Osteoblast (primary cell): ENCODE measurements at regions not wholly inside any gene's neighbourhood (a gene's known extent, or its start where the extent isn't known, plus 50 kb on each side); places are given as distances from the start of the nearest gene placed in this dataset.

ENCODE experiments used
- DNase-seq: peaks from one replicate; pipeline ENCODE4 v3.0.0; 2011; ENCODE audit warnings: low spot score, mixed read lengths; ENCODE audit not compliant: insufficient read length; ENCODE audit errors: missing footprints
- H2AFZ ChIP-seq: 2 replicates; pipeline ENCODE4 v1.6.0; 2011; ENCODE audit warnings: mild to moderate bottlenecking, low read length
- H3K27ac ChIP-seq: 2 replicates; pipeline ENCODE4 v1.5.1; 2011; ENCODE audit warnings: mild to moderate bottlenecking, low read depth, low read length, moderate library complexity
- H3K27me3 ChIP-seq: 2 replicates; pipeline ENCODE4 v1.6.0; 2012; ENCODE audit warnings: mild to moderate bottlenecking, control low read depth, inconsistent platforms, low read length, moderate library complexity; ENCODE audit not compliant: insufficient read depth
- H3K36me3 ChIP-seq: 2 replicates; pipeline ENCODE4 v1.5.1; 2011; ENCODE audit warnings: mild to moderate bottlenecking, low read length, control low read depth, moderate library complexity; ENCODE audit not compliant: insufficient read depth
- H3K4me1 ChIP-seq: 2 replicates; pipeline ENCODE4 v1.5.1; 2011; ENCODE audit warnings: mild to moderate bottlenecking, low read length, control low read depth, moderate library complexity; ENCODE audit not compliant: insufficient read depth
- H3K4me2 ChIP-seq: 2 replicates; pipeline ENCODE4 v1.6.0; 2011; ENCODE audit warnings: mild to moderate bottlenecking, low read length; ENCODE audit not compliant: insufficient read depth
- H3K4me3 ChIP-seq: fragments of 200-600 bp; sonication (generic); 3 replicates; pipeline ENCODE4 v1.5.1; 2012; ENCODE audit warnings: mild to moderate bottlenecking, low read length, inconsistent platforms; ENCODE audit not compliant: insufficient read depth
- H3K79me2 ChIP-seq: 2 replicates; pipeline ENCODE4 v1.6.0; 2012; ENCODE audit warnings: mild to moderate bottlenecking, low read length, control low read depth, inconsistent platforms; ENCODE audit not compliant: insufficient read depth
- H3K9me3 ChIP-seq: 2 replicates; pipeline ENCODE4 v1.5.1; 2011; ENCODE audit warnings: low read depth, low read length, control low read depth
- H4K20me1 ChIP-seq: 2 replicates; pipeline ENCODE4 v1.6.0; 2012; ENCODE audit warnings: mild to moderate bottlenecking, low read length, control low read depth; ENCODE audit not compliant: insufficient read depth
- CTCF ChIP-seq: IDR thresholded peaks from 2 replicates; pipeline ENCODE4 v1.5.1; 2011; ENCODE audit warnings: mild to moderate bottlenecking, low read depth, low read length, moderate library complexity; ENCODE audit errors: extremely low read depth

DNA sequence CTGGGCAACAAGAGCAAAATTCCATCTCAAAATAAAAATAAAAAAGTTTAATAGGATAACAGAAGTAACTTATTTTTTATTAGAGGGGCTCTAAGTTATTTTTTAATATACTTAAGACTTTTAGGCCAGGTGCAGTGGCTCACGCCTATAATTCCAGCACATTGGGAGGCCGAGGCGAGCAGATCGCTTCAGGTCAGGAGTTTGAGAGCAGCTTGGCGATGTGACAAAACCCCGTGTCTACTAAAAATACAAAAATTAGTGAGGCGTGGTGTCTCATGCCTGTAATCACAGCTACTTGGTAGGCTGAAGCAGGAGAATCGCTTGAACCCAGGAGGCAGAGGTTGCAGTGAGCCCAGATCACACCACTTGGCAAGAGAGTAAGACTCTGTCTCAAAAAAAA is 180.5 kb upstream of the NR5A2 start:
- H3K4me3 ChIP-seq, result no peak overlapping the region
- no peaks in the 10 kb centered on the region for H3K79me2 ChIP-seq
- no peak for DNase-seq
- no peaks in the 10 kb centered on the region for H3K27me3 ChIP-seq
- no peaks in the 10 kb centered on the region for H3K4me1 ChIP-seq
- H4K20me1 ChIP-seq, result no peaks in the 10 kb centered on the region
- no peak overlapping the region for H3K27ac ChIP-seq
- no peaks in the 10 kb centered on the region for H3K9me3 ChIP-seq
- no peaks in the 10 kb centered on the region for H3K36me3 ChIP-seq
- no peak overlapping the region for H3K4me2 ChIP-seq
- no peak overlapping the region for H2AFZ ChIP-seq
- no peak for TF ChIP-seq CTCF

- Histone ChIP-seq H3K27me3 (no peaks in the 10 kb centered on the region), H3K36me3 (no peaks in the 10 kb centered on the region), H3K27ac (no peak overlapping the region), H4K20me1 (no peaks in the 10 kb centered on the region), H3K4me1 (no peaks in the 10 kb centered on the region), H3K9me3 (no peaks in the 10 kb centered on the region), H2AFZ (no peak overlapping the region), H3K79me2 (no peaks in the 10 kb centered on the region), H3K4me2 (no peak overlapping the region), H3K4me3 (no peak overlapping the region)
- no peak for TF ChIP-seq CTCF
- DNase-seq, result no peak
These were observed 175.9 kb upstream of the NR5A2 start for GRCh38 chr1:199851439-199852140.

- H4K20me1 ChIP-seq, result no peaks in the 10 kb centered on the region
These were observed 172.7 kb upstream of the NR5A2 start for GRCh38 chr1:199854686-199855321.

More at GRCh38 chr1:199854686-199855321, 172.7 kb upstream of the NR5A2 start:
- no peak for DNase-seq
- no peak for TF ChIP-seq CTCF
- Histone ChIP-seq H3K79me2 (no peaks in the 10 kb centered on the region), H3K27me3 (no peaks in the 10 kb centered on the region), H3K9me3 (no peaks in the 10 kb centered on the region), H3K36me3 (no peaks in the 10 kb centered on the region), H3K27ac (no peak overlapping the region), H2AFZ (no peak overlapping the region), H3K4me3 (no peak overlapping the region), H3K4me1 (no peaks in the 10 kb centered on the region), H3K4me2 (no peak overlapping the region)
